ENCODE measurements at regions not wholly inside any gene's neighbourhood (a gene's known extent, or its start where the extent isn't known, plus 50 kb on each side); places are given as distances from the start of the nearest gene placed in this dataset.

- Mint-ChIP-seq H3K4me3 (no peak overlapping the region), H3K27ac (no peak overlapping the region), H3K4me1 (no peaks in the 10 kb centered on the region), H3K27me3 (peaks cover 44% of the 10 kb centered on the region), H3K9me3 (peaks cover 0 to 6% of the 10 kb centered on the region in 2 donors)
- ATAC-seq (no peak), DNase-seq (no peak)
Measured at GRCh38 chr5:133669472-133669871, 57.1 kb upstream of the FSTL4 start.

DNA sequence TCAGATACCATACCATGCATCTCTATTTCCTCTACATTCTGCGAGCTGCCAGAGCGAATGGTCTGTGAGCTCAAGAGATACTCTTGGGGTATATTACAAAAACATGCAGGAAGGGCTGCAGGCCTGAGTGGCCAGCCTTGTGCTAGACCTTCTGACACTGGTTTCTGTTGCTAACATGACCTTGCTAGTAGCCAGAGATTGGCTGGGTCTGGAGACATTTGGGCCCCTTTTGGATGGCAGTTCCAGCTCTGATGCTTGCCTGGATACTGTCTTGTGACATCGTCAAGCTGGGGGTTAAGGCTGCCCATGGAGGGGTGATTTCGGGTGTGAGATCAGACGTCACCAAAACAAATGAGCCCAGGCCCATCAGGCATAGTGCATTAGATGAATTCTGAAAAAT is 56.1 kb upstream of the FSTL4 start:
- peaks cover 0 to 6% of the 10 kb centered on the region in 2 donors for H3K9me3 Mint-ChIP-seq
- no peak for ATAC-seq
- no peaks in the 10 kb centered on the region for H3K4me1 Mint-ChIP-seq
- peaks cover 44% of the 10 kb centered on the region for H3K27me3 Mint-ChIP-seq
- H3K4me3 Mint-ChIP-seq = no peak overlapping the region
- no peak for DNase-seq
- no peak overlapping the region for H3K27ac Mint-ChIP-seq

GRCh38 chr5:133667217-133667616 is 54.9 kb upstream of the FSTL4 start:
- Mint-ChIP-seq H3K4me1 (no peaks in the 10 kb centered on the region), H3K27me3 (peaks cover 35% of the 10 kb centered on the region), H3K4me3 (no peak overlapping the region), H3K9me3 (peaks cover 0 to 6% of the 10 kb centered on the region in 2 donors), H3K27ac (no peak overlapping the region)
- DNase-seq (no peak), ATAC-seq (no peak)

GRCh38 chr5:133665571-133665970 is 53.2 kb upstream of the FSTL4 start:
- peaks cover 32% of the 10 kb centered on the region for H3K27me3 Mint-ChIP-seq
- ATAC-seq (no peak), DNase-seq (no peak)
- H3K9me3 Mint-ChIP-seq = peaks cover 0 to 6% of the 10 kb centered on the region in 2 donors
- H3K27ac Mint-ChIP-seq = no peak overlapping the region
- H3K4me1 Mint-ChIP-seq = no peaks in the 10 kb centered on the region
- H3K4me3 Mint-ChIP-seq = no peak overlapping the region

DNA sequence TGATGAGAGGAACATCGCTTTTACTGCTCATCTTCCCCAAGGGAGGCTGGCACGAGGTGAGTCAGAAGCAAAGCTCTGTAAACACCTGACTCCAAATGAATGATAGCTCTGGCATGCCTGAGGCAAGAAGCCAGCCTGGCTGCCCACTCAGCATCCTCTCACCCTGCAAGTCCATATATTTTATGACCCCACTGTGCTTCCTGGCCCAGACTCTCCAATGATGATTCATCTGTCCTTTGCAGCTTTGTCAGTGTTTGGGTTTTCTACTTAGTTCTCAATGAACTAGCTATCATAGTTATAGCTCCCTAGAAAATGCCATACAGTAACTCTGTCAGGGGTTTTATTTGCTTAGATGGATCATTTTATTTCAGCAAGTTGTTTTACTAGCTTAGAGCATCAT is 52.1 kb upstream of the FSTL4 start:
- ATAC-seq = no peak
- no peak overlapping the region for H3K4me3 Mint-ChIP-seq
- no peaks in the 10 kb centered on the region for H3K9me3 Mint-ChIP-seq
- DNase-seq = no peak
- no peak overlapping the region for H3K27ac Mint-ChIP-seq
- peaks cover 25% of the 10 kb centered on the region for H3K27me3 Mint-ChIP-seq
- no peaks in the 10 kb centered on the region for H3K4me1 Mint-ChIP-seq

GRCh38 chr5:133663397-133664054 is 51.2 kb upstream of the FSTL4 start:
- H3K9me3 Mint-ChIP-seq = no peaks in the 10 kb centered on the region
- no peak overlapping the region for H3K27ac Mint-ChIP-seq
- peaks cover 18% of the 10 kb centered on the region for H3K27me3 Mint-ChIP-seq
- DNase-seq = no peak
- H3K4me1 Mint-ChIP-seq = no peaks in the 10 kb centered on the region
- no peak for ATAC-seq
- no peak overlapping the region for H3K4me3 Mint-ChIP-seq

GRCh38 chr5:133662578-133662977 is 50.2 kb upstream of the FSTL4 start:
- Mint-ChIP-seq H3K27me3 (peaks cover 9% of the 10 kb centered on the region), H3K9me3 (no peaks in the 10 kb centered on the region), H3K4me1 (no peaks in the 10 kb centered on the region), H3K27ac (no peak overlapping the region), H3K4me3 (no peak overlapping the region)
- DNase-seq = no peak
- ATAC-seq = no peak
